HepG2 (cell line): ENCODE measurements at regions not wholly inside any gene's neighbourhood (a gene's known extent, or its start where the extent isn't known, plus 50 kb on each side); places are given as distances from the start of the nearest gene placed in this dataset.

ENCODE experiments used
- AKNA ChIP-seq: sonication (generic); formaldehyde crosslinking; IDR thresholded peaks from 2 replicates; pipeline ENCODE4 v1.4.0; 2020; ENCODE audit warnings: missing genetic modification reagents, borderline replicate concordance
- EP300 ChIP-seq, 3 experiments: sonication (generic) in 1 of 3; formaldehyde crosslinking in 1 of 3; IDR thresholded peaks; 2 replicates each; pipeline versions ENCODE4 v1.5.1 to v1.6.1; 2011 to 2020; ENCODE audit warnings: low read depth in 2 of 3, low read length in 2 of 3, borderline replicate concordance in 1 of 3, improper control_type of control experiment in 1 of 3, mild to moderate bottlenecking in 1 of 3, missing genetic modification reagents in 1 of 3, moderate library complexity in 1 of 3
- HNRNPUL1 ChIP-seq: fragments of 200-400 bp; formaldehyde crosslinking; IDR thresholded peaks from 2 replicates; pipeline ENCODE4 v1.6.1; 2017; ENCODE audit warnings: low read depth, mild to moderate bottlenecking, low read length, moderate library complexity

GRCh38 chr21:26403321-26403720 is 169.8 kb downstream of the CYYR1 start:
- TF ChIP-seq EP300 (IDR thresholded peaks at IDR 0.05; ENCODE audit: low read depth in 2 of 2, low read length in 2 of 2) (no peak), EP300 (CRISPR knock-in tag; IDR thresholded peaks at IDR 0.05; ENCODE audit: borderline replicate concordance) (no peak), HNRNPUL1 (no peak), AKNA (no peak)
